H1 (cell line): ENCODE measurements at regions not wholly inside any gene's neighbourhood (a gene's known extent, or its start where the extent isn't known, plus 50 kb on each side); places are given as distances from the start of the nearest gene placed in this dataset.

Experiments
- CTCF ChIA-PET: fragments of 300-600 bp; sonication (Branson Sonifier 250); formaldehyde crosslinking; loops from one replicate; lab custom pipeline; 2021; ENCODE audit not compliant: partially characterized antibody; lab: Charles Lee
- POLR2A ChIA-PET: fragments of 300-600 bp; sonication (Branson Sonifier 250); formaldehyde crosslinking; loops from one replicate; lab custom pipeline; 2021; ENCODE audit warnings: inconsistent platforms; ENCODE audit not compliant: partially characterized antibody; lab: Charles Lee
- DNase-seq, 2 experiments: peaks; one replicate each; pipeline versions ENCODE4 v3.0.0 to v3.0.0-alpha.2; 2010 to 2022; ENCODE audit warnings: low spot score in 2 of 2, low read depth in 1 of 2, mixed read lengths in 1 of 2
- FAIRE-seq: peaks from 2 replicates; lab custom pipeline; 2011; peaks lifted over from hg19 to GRCh38; lab: Jason Lieb, UNC
- H2AFZ ChIP-seq: 2 replicates; pipeline ENCODE4 v1.8.1; 2012; ENCODE audit warnings: low read length, inconsistent platforms
- H2AK5ac ChIP-seq: 2 replicates; pipeline ENCODE4 v1.6.1; 2013; ENCODE audit warnings: low read depth, low read length
- H2BK120ac ChIP-seq: replicated peaks from 2 replicates; pipeline ENCODE3; 2013; ENCODE audit warnings: low read depth, low read length, inconsistent platforms
- H2BK12ac ChIP-seq: 2 replicates; pipeline ENCODE4 v1.6.1; 2013; ENCODE audit warnings: low read depth, low read length
- H2BK15ac ChIP-seq: 2 replicates; pipeline ENCODE4 v1.6.1; 2013; ENCODE audit warnings: low read length
- H2BK20ac ChIP-seq: 2 replicates; pipeline ENCODE4 v1.6.1; 2013; ENCODE audit warnings: low read length
- H2BK5ac ChIP-seq: 2 replicates; pipeline ENCODE4 v1.6.1; 2013; ENCODE audit warnings: low read depth, low read length
- H3K14ac ChIP-seq: 2 replicates; pipeline ENCODE4 v1.6.1; 2013; ENCODE audit warnings: inconsistent platforms; ENCODE audit not compliant: insufficient read length
- H3K18ac ChIP-seq: 2 replicates; pipeline ENCODE4 v1.6.1; 2013; ENCODE audit warnings: low read length; ENCODE audit errors: extremely low read depth
- H3K23ac ChIP-seq: 2 replicates; pipeline ENCODE4 v1.6.1; 2013; ENCODE audit warnings: inconsistent platforms; ENCODE audit not compliant: insufficient read length
- H3K23me2 ChIP-seq: 2 replicates; pipeline ENCODE4 v1.6.1; 2013; ENCODE audit warnings: low read depth, low read length
- H3K27ac ChIP-seq: 2 replicates; pipeline ENCODE4 v1.6.1; 2011; ENCODE audit warnings: low read depth, low read length, inconsistent platforms
- H3K27me3 ChIP-seq, 4 experiments: replicated peaks in 1 of 4; 1 replicate in 1 of 4; 2 replicates in 3 of 4; pipeline versions ENCODE4 v1.6.1 to v1.8.1; 2011 to 2013; ENCODE audit warnings: low read length in 3 of 4, mild to moderate bottlenecking in 3 of 4, inconsistent platforms in 2 of 4, mixed read lengths in 2 of 4, moderate library complexity in 1 of 4; ENCODE audit not compliant: control insufficient read depth in 3 of 4, insufficient read depth in 3 of 4; ENCODE audit errors: extremely low read depth in 1 of 4
- H3K36me3 ChIP-seq, 4 experiments: 2 replicates each; pipeline versions ENCODE4 v1.6.1 to v1.8.1; 2011 to 2013; ENCODE audit warnings: mild to moderate bottlenecking in 4 of 4, low read length in 3 of 4, moderate library complexity in 2 of 4, control low read depth in 1 of 4, inconsistent platforms in 1 of 4; ENCODE audit not compliant: insufficient read depth in 4 of 4, control insufficient read depth in 2 of 4
- H3K4ac ChIP-seq: replicated peaks from 2 replicates; pipeline ENCODE3; 2013; ENCODE audit warnings: low read length, low read depth, mixed read lengths, inconsistent platforms; ENCODE audit not compliant: insufficient read length
- H3K4me1 ChIP-seq, 4 experiments: replicated peaks in 1 of 4; 1 replicate in 1 of 4; 2 replicates in 3 of 4; pipeline versions ENCODE4 v1.6.1 to v1.8.1; 2011 to 2013; ENCODE audit warnings: low read length in 3 of 4, inconsistent platforms in 2 of 4, mixed read lengths in 1 of 4; ENCODE audit not compliant: insufficient read depth in 4 of 4, control insufficient read depth in 3 of 4
- H3K4me2 ChIP-seq, 2 experiments: 2 replicates each; pipeline versions ENCODE4 v1.6.1 to v1.8.1; 2011 to 2013; ENCODE audit warnings: low read depth in 2 of 2, low read length in 2 of 2, control low read depth in 1 of 2, inconsistent platforms in 1 of 2, mild to moderate bottlenecking in 1 of 2; ENCODE audit not compliant: insufficient read depth in 1 of 2
- H3K4me3 ChIP-seq, 4 experiments: fragments of 200-600, 300-600 bp in 1 of 4; sonication (generic), shearing (Covaris generic), sonication (Bioruptor Twin) in 1 of 4; 2 replicates each; pipeline versions ENCODE4 v1.5.1 to v1.8.1; 2011 to 2016; ENCODE audit warnings: low read length in 4 of 4, low read depth in 3 of 4, control low read depth in 2 of 4, inconsistent platforms in 2 of 4, mild to moderate bottlenecking in 2 of 4, mixed read lengths in 1 of 4, moderate library complexity in 1 of 4; ENCODE audit not compliant: insufficient read depth in 2 of 4; ENCODE audit errors: extremely low read depth in 1 of 4
- H3K56ac ChIP-seq: replicated peaks from 2 replicates; pipeline ENCODE3; 2013; ENCODE audit warnings: low read depth, mild to moderate bottlenecking, mixed read lengths, low read length, inconsistent platforms; ENCODE audit not compliant: insufficient read length
- H3K79me1 ChIP-seq: 2 replicates; pipeline ENCODE4 v1.6.1; 2013; ENCODE audit warnings: low read depth, low read length, control low read depth
- H3K79me2 ChIP-seq, 2 experiments: 2 replicates each; pipeline versions ENCODE4 v1.6.1 to v1.8.1; 2012 to 2013; ENCODE audit warnings: low read length in 2 of 2, mild to moderate bottlenecking in 2 of 2, inconsistent platforms in 1 of 2; ENCODE audit not compliant: insufficient read depth in 2 of 2, control insufficient read depth in 1 of 2
- H3K9ac ChIP-seq, 4 experiments: replicated peaks in 1 of 4; 1 replicate in 1 of 4; 2 replicates in 3 of 4; pipeline versions ENCODE4 v1.6.1 to v1.8.1; 2011 to 2013; ENCODE audit warnings: low read depth in 3 of 4, low read length in 3 of 4, control low read depth in 2 of 4, mild to moderate bottlenecking in 2 of 4, moderate library complexity in 2 of 4, inconsistent platforms in 1 of 4; ENCODE audit errors: extremely low read depth in 1 of 4
- H3K9me3 ChIP-seq, 2 experiments: 2 replicates each; pipeline versions ENCODE4 v1.6.1 to v1.8.1; 2012 to 2013; ENCODE audit warnings: mild to moderate bottlenecking in 2 of 2, moderate library complexity in 2 of 2, control low read depth in 1 of 2, inconsistent platforms in 1 of 2, low read depth in 1 of 2, low read length in 1 of 2, mixed read lengths in 1 of 2; ENCODE audit not compliant: insufficient read depth in 2 of 2
- H4K20me1 ChIP-seq, 2 experiments: replicated peaks in 1 of 2; 2 replicates each; pipeline versions ENCODE3 to v1.8.1; 2011 to 2013; ENCODE audit warnings: inconsistent platforms in 2 of 2, low read length in 2 of 2, mild to moderate bottlenecking in 1 of 2; ENCODE audit not compliant: insufficient read depth in 2 of 2, control insufficient read depth in 1 of 2
- H4K5ac ChIP-seq: 2 replicates; pipeline ENCODE4 v1.6.1; 2013; ENCODE audit warnings: low read length, low read depth, mixed read lengths, inconsistent platforms; ENCODE audit not compliant: insufficient read length
- H4K8ac ChIP-seq: 2 replicates; pipeline ENCODE4 v1.8.0; 2013; ENCODE audit warnings: mild to moderate bottlenecking, moderate library complexity, low read length, inconsistent platforms; ENCODE audit not compliant: insufficient read depth; ENCODE audit errors: extremely low read depth
- H4K91ac ChIP-seq: replicated peaks from 2 replicates; pipeline ENCODE3; 2013; ENCODE audit warnings: low read length, mixed read lengths, inconsistent platforms; ENCODE audit not compliant: insufficient read length
- CBX8 ChIP-seq: fragments of 300-800, 300-1000 bp; sonication (generic); IDR thresholded peaks from 2 replicates; pipeline ENCODE4 v1.7.1; 2016; ENCODE audit warnings: low read depth, low read length, borderline replicate concordance
- CHD1 ChIP-seq: IDR thresholded peaks from 2 replicates; pipeline ENCODE4 v1.6.1; 2012; ENCODE audit warnings: low read depth, low read length, improper control_type of control experiment
- KDM1A ChIP-seq: fragments of 200-600, 300-600 bp; sonication (generic); IDR thresholded peaks from 2 replicates; pipeline ENCODE4 v1.7.1; 2016; ENCODE audit warnings: mild to moderate bottlenecking, low read length, borderline replicate concordance
- RAD21 ChIP-seq, 2 experiments: IDR thresholded peaks in 1 of 2; conservative IDR thresholded peaks in 1 of 2; 2 replicates each; pipeline ENCODE4 v1.6.1; 2011; ENCODE audit warnings: low read depth in 2 of 2, low read length in 2 of 2, improper control_type of control experiment in 1 of 2, inconsistent platforms in 1 of 2, mild to moderate bottlenecking in 1 of 2, moderate library complexity in 1 of 2
- SAP30 ChIP-seq: fragments of 300-600 bp; sonication (generic); IDR thresholded peaks from 2 replicates; pipeline ENCODE4 v1.7.1; 2012; ENCODE audit warnings: low read length, moderate library complexity, mild to moderate bottlenecking, inconsistent platforms; ENCODE audit not compliant: insufficient read depth, insufficient replicate concordance
- SP4 ChIP-seq: IDR thresholded peaks from 2 replicates; pipeline ENCODE4 v1.6.1; 2012; ENCODE audit warnings: low read length, inconsistent platforms
- TAF1 ChIP-seq: IDR thresholded peaks from 2 replicates; pipeline ENCODE4 v1.6.1; 2011; ENCODE audit warnings: mild to moderate bottlenecking, low read depth, low read length
- WGBS, 2 experiments: shearing (Covaris generic) in 1 of 2; methylation state at CpG; one replicate each; pipeline versions ENCODE4 v1.1.6 to v1.1.7; 2013 to 2015; ENCODE audit warnings: low lambda C conversion rate in 2 of 2, mixed read lengths in 2 of 2, inconsistent platforms in 1 of 2, low coverage in 1 of 2, missing lambda C conversion rate in 1 of 2; ENCODE audit not compliant: insufficient replicate concordance in 2 of 2, insufficient coverage in 1 of 2, insufficient read length in 1 of 2; ENCODE audit errors: extremely low coverage in 1 of 2, missing lambda C conversion rate in 1 of 2; 5-methylcytosine and 5-hydroxymethylcytosine counted together
- TF ChIP-seq, protein P1 (sequence below): IDR thresholded peaks from 2 replicates; pipeline ENCODE4 v1.6.1; 2012; ENCODE audit warnings: inconsistent platforms

DNA sequence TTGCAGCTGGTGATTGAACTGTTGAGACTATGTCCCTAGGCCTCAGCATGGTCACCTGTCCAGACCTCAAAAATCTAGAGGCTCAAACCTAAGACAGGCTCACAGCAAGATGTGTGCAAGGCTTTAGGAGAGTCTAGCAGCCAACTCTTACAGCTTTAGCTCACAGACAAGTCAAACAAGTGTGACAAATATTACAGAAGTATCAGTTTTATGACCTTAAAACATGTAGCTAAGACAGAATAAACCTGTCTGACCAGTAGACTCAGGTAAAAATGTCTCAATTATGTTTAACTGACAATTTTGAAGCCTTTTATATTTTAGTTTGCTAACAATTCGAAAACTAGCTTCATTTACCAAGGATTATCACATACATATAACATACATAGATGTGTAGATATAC is 80.0 kb upstream of the HTATIP2 start:
- ChIA-PET CTCF (interaction anchor here (0.6 to 1.0 kb wide), 3 partner anchors 9 to 106 kb away, joined by 3 to 4 read pairs (median 4); no protein-coding TSS in a partner anchor), POLR2A (no interaction called here)
- H2AFZ ChIP-seq: no peak overlapping the region
- H3K79me1 ChIP-seq: no peaks in the 10 kb centered on the region
- no peak overlapping the region for H3K56ac ChIP-seq
- no peaks in the 10 kb centered on the region for H3K79me2 ChIP-seq
- H4K5ac ChIP-seq: no peak overlapping the region
- H2BK15ac ChIP-seq: no peak overlapping the region
- H2BK20ac ChIP-seq: no peak overlapping the region
- no peak overlapping the region for H3K23ac ChIP-seq
- H3K18ac ChIP-seq: no peak overlapping the region
- H2BK120ac ChIP-seq: no peak overlapping the region
- H3K27me3 ChIP-seq: no peaks in the 10 kb centered on the region; a peak in 1 of 7 replicates
- no peaks in the 10 kb centered on the region for H3K9me3 ChIP-seq
- no peak overlapping the region for H3K4ac ChIP-seq
- no peaks in the 10 kb centered on the region for H4K20me1 ChIP-seq
- no peak overlapping the region for H3K27ac ChIP-seq
- H2BK12ac ChIP-seq: no peak overlapping the region
- no peak overlapping the region for H3K14ac ChIP-seq
- H3K9ac ChIP-seq: no peak overlapping the region
- FAIRE-seq (no peak), DNase-seq (no peak)
- 89% methylated on average over 1 of the region's 1 CpG; no CpG with 5 or more reads in 1 of the 2 experiments for WGBS, 2 experiments
- no peak overlapping the region for H2AK5ac ChIP-seq
- no peak overlapping the region for H4K8ac ChIP-seq
- H4K91ac ChIP-seq: no peak overlapping the region
- no peaks in the 10 kb centered on the region for H3K23me2 ChIP-seq
- H3K4me2 ChIP-seq: no peak overlapping the region
- H2BK5ac ChIP-seq: no peak overlapping the region
- no peaks in the 10 kb centered on the region for H3K36me3 ChIP-seq
- no peak overlapping the region for H3K4me3 ChIP-seq
- no peaks in the 10 kb centered on the region for H3K4me1 ChIP-seq
- TF ChIP-seq, protein P1, sequence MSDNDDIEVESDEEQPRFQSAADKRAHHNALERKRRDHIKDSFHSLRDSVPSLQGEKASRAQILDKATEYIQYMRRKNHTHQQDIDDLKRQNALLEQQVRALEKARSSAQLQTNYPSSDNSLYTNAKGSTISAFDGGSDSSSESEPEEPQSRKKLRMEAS: no peak
- TF ChIP-seq RAD21 (IDR thresholded peaks at IDR 0.05 in 1 of 2, conservative IDR thresholded peaks at IDR 0.05 in 1 of 2; ENCODE audit: low read depth in 2 of 2, low read length in 2 of 2) (no peak), SAP30 (no peak), CHD1 (no peak), KDM1A (no peak), TAF1 (no peak), CBX8 (no peak), SP4 (no peak)
